H9 (cell line): ENCODE measurements at regions not wholly inside any gene's neighbourhood (a gene's known extent, or its start where the extent isn't known, plus 50 kb on each side); places are given as distances from the start of the nearest gene placed in this dataset.

Source experiments
- DNase-seq: peaks from one replicate; pipeline ENCODE4 v3.0.0-alpha.2; 2017
- H2AFZ ChIP-seq: one replicate; pipeline ENCODE4 v1.6.1; 2013; ENCODE audit warnings: mild to moderate bottlenecking, low read length, control low read depth, moderate library complexity
- H2AK5ac ChIP-seq: 2 replicates; pipeline ENCODE4 v1.6.1; 2013; ENCODE audit warnings: low read length, control low read depth, mixed read lengths; ENCODE audit not compliant: insufficient read length
- H2BK120ac ChIP-seq: one replicate; pipeline ENCODE4 v1.6.1; 2013; ENCODE audit warnings: low read depth, mild to moderate bottlenecking, low read length, control low read depth, inconsistent platforms; ENCODE audit not compliant: poor library complexity, severe bottlenecking
- H2BK12ac ChIP-seq: 2 replicates; pipeline ENCODE4 v1.6.1; 2013; ENCODE audit warnings: low read length, control low read depth, mixed read lengths, low read depth; ENCODE audit not compliant: insufficient read length
- H2BK15ac ChIP-seq: 2 replicates; pipeline ENCODE4 v1.6.1; 2013; ENCODE audit warnings: low read depth, low read length, control low read depth
- H2BK20ac ChIP-seq: one replicate; pipeline ENCODE4 v1.6.1; 2013; ENCODE audit warnings: low read depth, mild to moderate bottlenecking, low read length, control low read depth, inconsistent platforms; ENCODE audit not compliant: poor library complexity, severe bottlenecking
- H2BK5ac ChIP-seq: 2 replicates; pipeline ENCODE4 v1.6.1; 2013; ENCODE audit warnings: low read length, control low read depth, mixed read lengths; ENCODE audit not compliant: insufficient read length
- H3K14ac ChIP-seq: 2 replicates; pipeline ENCODE4 v1.6.1; 2013; ENCODE audit warnings: low read length, control low read depth; ENCODE audit not compliant: insufficient read depth
- H3K18ac ChIP-seq: 2 replicates; pipeline ENCODE4 v1.6.1; 2013; ENCODE audit warnings: low read depth, mild to moderate bottlenecking, mixed read lengths, low read length, control low read depth; ENCODE audit not compliant: insufficient read length
- H3K23ac ChIP-seq: 2 replicates; pipeline ENCODE4 v1.6.1; 2013; ENCODE audit warnings: low read length, control low read depth, mixed read lengths, low read depth; ENCODE audit not compliant: insufficient read length
- H3K23me2 ChIP-seq: 2 replicates; pipeline ENCODE4 v1.6.1; 2013; ENCODE audit warnings: low read depth, mild to moderate bottlenecking, mixed read lengths, low read length, control low read depth; ENCODE audit not compliant: insufficient read length, poor library complexity, severe bottlenecking
- H3K27ac ChIP-seq: 2 replicates; pipeline ENCODE4 v1.5.1; 2013; ENCODE audit warnings: low read length, control low read depth, mixed read lengths, low read depth; ENCODE audit not compliant: insufficient read length
- H3K27me3 ChIP-seq: 2 replicates; pipeline ENCODE4 v1.6.1; 2013; ENCODE audit warnings: low read length, control low read depth, inconsistent platforms; ENCODE audit not compliant: insufficient read depth
- H3K4ac ChIP-seq: 2 replicates; pipeline ENCODE4 v1.6.1; 2013; ENCODE audit warnings: low read depth, mild to moderate bottlenecking, control low read depth, inconsistent platforms, low read length, moderate library complexity
- H3K4me1 ChIP-seq: 2 replicates; pipeline ENCODE4 v1.6.1; 2013; ENCODE audit warnings: low read length, control low read depth, inconsistent platforms; ENCODE audit not compliant: insufficient read depth
- H3K4me2 ChIP-seq: 2 replicates; pipeline ENCODE4 v1.6.1; 2013; ENCODE audit warnings: low read length, control low read depth, mixed read lengths; ENCODE audit not compliant: insufficient read length, insufficient read depth
- H3K56ac ChIP-seq: 2 replicates; pipeline ENCODE4 v1.6.1; 2013; ENCODE audit warnings: low read depth, mild to moderate bottlenecking, mixed read lengths, low read length, control low read depth; ENCODE audit not compliant: insufficient read length
- H3K79me1 ChIP-seq: 2 replicates; pipeline ENCODE4 v1.6.1; 2013; ENCODE audit warnings: low read depth, mild to moderate bottlenecking, moderate library complexity, low read length, control low read depth, inconsistent platforms; ENCODE audit not compliant: insufficient read depth, poor library complexity, severe bottlenecking
- H3K79me2 ChIP-seq: 2 replicates; pipeline ENCODE4 v1.6.1; 2013; ENCODE audit warnings: low read length, control low read depth, inconsistent platforms; ENCODE audit not compliant: insufficient read depth
- H3K9ac ChIP-seq: 2 replicates; pipeline ENCODE4 v1.6.1; 2013; ENCODE audit warnings: low read length, control low read depth, mixed read lengths; ENCODE audit not compliant: insufficient read length; ENCODE audit errors: extremely low read depth
- H3K9me3 ChIP-seq: one replicate; pipeline ENCODE4 v1.6.1; 2013; ENCODE audit warnings: low read depth, low read length, inconsistent platforms; ENCODE audit not compliant: control insufficient read depth
- H3T11ph ChIP-seq: one replicate; pipeline ENCODE4 v1.6.1; 2013; ENCODE audit warnings: mild to moderate bottlenecking, low read length, control low read depth, inconsistent platforms
- H4K20me1 ChIP-seq: one replicate; pipeline ENCODE4 v1.6.1; 2013; ENCODE audit not compliant: control insufficient read depth, insufficient read length, insufficient read depth
- H4K5ac ChIP-seq: 2 replicates; pipeline ENCODE4 v1.6.1; 2013; ENCODE audit warnings: low read depth, mild to moderate bottlenecking, mixed read lengths, low read length, control low read depth; ENCODE audit not compliant: insufficient read length
- H4K8ac ChIP-seq: replicated peaks from 2 replicates; pipeline ENCODE4 v1.6.1; 2013; ENCODE audit warnings: low read length, control low read depth, mixed read lengths, low read depth; ENCODE audit not compliant: insufficient read length
- H4K91ac ChIP-seq: 2 replicates; pipeline ENCODE4 v1.6.1; 2013; ENCODE audit warnings: low read depth, mild to moderate bottlenecking, moderate library complexity, mixed read lengths, low read length, control low read depth; ENCODE audit not compliant: insufficient read length
- H3K27ac Mint-ChIP-seq, 3 experiments: 2 replicates in 2 of 3; 3 replicates in 1 of 3; pipeline ENCODE4 v1.8.0; 2020 to 2021; ENCODE audit warnings: mixed read lengths in 3 of 3, mild to moderate bottlenecking in 1 of 3, moderate library complexity in 1 of 3
- H3K27me3 Mint-ChIP-seq: 2 replicates; pipeline ENCODE4 v1.8.0; 2021; ENCODE audit warnings: low read depth, mild to moderate bottlenecking, moderate library complexity, mixed read lengths
- H3K36me3 Mint-ChIP-seq, 3 experiments: 2 replicates in 2 of 3; 3 replicates in 1 of 3; pipeline ENCODE4 v1.8.0; 2020 to 2021; ENCODE audit warnings: low read depth in 3 of 3, mixed read lengths in 3 of 3; ENCODE audit not compliant: insufficient read depth in 1 of 3
- H3K4me1 Mint-ChIP-seq, 2 experiments: 2 replicates each; pipeline ENCODE4 v1.8.0; 2020; ENCODE audit warnings: mixed read lengths in 2 of 2
- H3K4me3 Mint-ChIP-seq, 2 experiments: 2 replicates in 1 of 2; 3 replicates in 1 of 2; pipeline ENCODE4 v1.8.0; 2020 to 2021; ENCODE audit warnings: mild to moderate bottlenecking in 2 of 2, mixed read lengths in 2 of 2, moderate library complexity in 1 of 2
- H3K9me3 Mint-ChIP-seq, 2 experiments: 2 replicates in 1 of 2; 3 replicates in 1 of 2; pipeline ENCODE4 v1.8.0; 2020; ENCODE audit warnings: mild to moderate bottlenecking in 2 of 2, mixed read lengths in 2 of 2, moderate library complexity in 1 of 2
- WGBS: extraction: QIAGEN DNeasy Blood & Tissue Kit; methylation state at CpG from one replicate; pipeline ENCODE4 v1.1.7; 2013; ENCODE audit warnings: missing lambda C conversion rate, low lambda C conversion rate, mixed read lengths; ENCODE audit not compliant: insufficient read length; ENCODE audit errors: extremely low coverage; 5-methylcytosine and 5-hydroxymethylcytosine counted together
- TF ChIP-seq, protein P1 (sequence below): fragments of 200-600 bp; sonication (generic); conservative IDR thresholded peaks from 3 replicates; pipeline ENCODE4 v1.8.0; 2021; ENCODE audit warnings: antibody characterized with exemption, mild to moderate bottlenecking

GRCh38 chr4:100100985-100101384, 89.3 kb downstream of the DDIT4L start:
- Histone ChIP-seq H2AFZ (no peak overlapping the region), H3K23me2 (no peaks in the 10 kb centered on the region), H4K5ac (no peak overlapping the region), H3K27ac (no peak overlapping the region), H4K20me1 (no peaks in the 10 kb centered on the region), H3T11ph (no peak overlapping the region), H3K27me3 (no peaks in the 10 kb centered on the region), H4K91ac (no peak overlapping the region), H4K8ac (no peak overlapping the region), H3K23ac (no peak overlapping the region), H3K9ac (no peak overlapping the region), H3K79me2 (no peaks in the 10 kb centered on the region), H3K56ac (no peak overlapping the region), H2BK12ac (no peak overlapping the region), H2BK15ac (no peak overlapping the region), H3K79me1 (no peaks in the 10 kb centered on the region), H3K14ac (no peak overlapping the region), H3K9me3 (no peaks in the 10 kb centered on the region), H2BK5ac (no peak overlapping the region), H3K4ac (no peak overlapping the region), H2BK120ac (no peak overlapping the region), H3K4me1 (no peaks in the 10 kb centered on the region), H3K4me2 (no peak overlapping the region), H2BK20ac (no peak overlapping the region), H3K18ac (no peak overlapping the region), H2AK5ac (no peak overlapping the region)
- Mint-ChIP-seq H3K27me3 (no peaks in the 10 kb centered on the region), H3K27ac (peak overlapping the region in 2 of 3 experiments; percentile 22 to 87; a peak in 3 of 7 replicates), H3K4me1 (peaks cover 36 to 40% of the 10 kb centered on the region in 2 experiments), H3K36me3 (no peaks in the 10 kb centered on the region), H3K4me3 (no peak overlapping the region; a peak in 1 of 5 replicates), H3K9me3 (no peaks in the 10 kb centered on the region)
- no CpG with 5 or more reads among the region's 3 CpGs for WGBS
- DNase-seq: no peak
- TF ChIP-seq, protein P1, sequence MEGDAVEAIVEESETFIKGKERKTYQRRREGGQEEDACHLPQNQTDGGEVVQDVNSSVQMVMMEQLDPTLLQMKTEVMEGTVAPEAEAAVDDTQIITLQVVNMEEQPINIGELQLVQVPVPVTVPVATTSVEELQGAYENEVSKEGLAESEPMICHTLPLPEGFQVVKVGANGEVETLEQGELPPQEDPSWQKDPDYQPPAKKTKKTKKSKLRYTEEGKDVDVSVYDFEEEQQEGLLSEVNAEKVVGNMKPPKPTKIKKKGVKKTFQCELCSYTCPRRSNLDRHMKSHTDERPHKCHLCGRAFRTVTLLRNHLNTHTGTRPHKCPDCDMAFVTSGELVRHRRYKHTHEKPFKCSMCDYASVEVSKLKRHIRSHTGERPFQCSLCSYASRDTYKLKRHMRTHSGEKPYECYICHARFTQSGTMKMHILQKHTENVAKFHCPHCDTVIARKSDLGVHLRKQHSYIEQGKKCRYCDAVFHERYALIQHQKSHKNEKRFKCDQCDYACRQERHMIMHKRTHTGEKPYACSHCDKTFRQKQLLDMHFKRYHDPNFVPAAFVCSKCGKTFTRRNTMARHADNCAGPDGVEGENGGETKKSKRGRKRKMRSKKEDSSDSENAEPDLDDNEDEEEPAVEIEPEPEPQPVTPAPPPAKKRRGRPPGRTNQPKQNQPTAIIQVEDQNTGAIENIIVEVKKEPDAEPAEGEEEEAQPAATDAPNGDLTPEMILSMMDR: no peak
